OCI-LY1 (cell line): ENCODE measurements at regions not wholly inside any gene's neighbourhood (a gene's known extent, or its start where the extent isn't known, plus 50 kb on each side); places are given as distances from the start of the nearest gene placed in this dataset.
A peak's percentile ranks its signal among the peaks of the same experiment; 100 is the strongest.

Experiments used
- EZH2 ChIP-seq: fragments of 200-600 bp; sonication (generic), shearing (Covaris generic); IDR thresholded peaks from 2 replicates; pipeline ENCODE4 v1.8.0; 2017; ENCODE audit warnings: borderline replicate concordance, mixed run types, mild to moderate bottlenecking, antibody characterized with exemption, low read length, moderate library complexity, mixed read lengths
- TF ChIP-seq, protein P1 (sequence below): fragments of 200-600 bp; sonication (generic), shearing (Covaris generic); IDR thresholded peaks from 2 replicates; pipeline ENCODE4 v1.5.1; 2017; ENCODE audit warnings: mild to moderate bottlenecking, antibody characterized with exemption, low read length, moderate library complexity, mixed read lengths

DNA sequence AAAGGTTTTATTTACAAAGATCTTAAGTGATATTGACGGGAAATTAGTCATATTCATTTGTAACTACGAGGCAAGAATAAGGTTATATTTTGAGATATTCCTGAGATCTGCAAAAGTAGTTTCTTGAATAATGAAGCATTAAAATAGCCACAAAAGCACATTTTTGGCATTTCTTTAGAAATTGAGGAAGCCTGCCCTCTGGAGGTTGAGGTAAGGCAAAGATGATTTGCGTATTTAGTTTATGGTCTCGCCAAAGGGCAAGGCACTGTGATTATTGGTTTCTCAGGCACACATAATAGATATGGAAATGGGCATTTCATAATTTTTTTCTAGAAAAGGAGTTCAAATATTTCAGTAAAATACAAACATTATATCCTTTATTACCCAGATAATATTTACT lies 143.7 kb upstream of the RPRM start:
- TF ChIP-seq, protein P1, sequence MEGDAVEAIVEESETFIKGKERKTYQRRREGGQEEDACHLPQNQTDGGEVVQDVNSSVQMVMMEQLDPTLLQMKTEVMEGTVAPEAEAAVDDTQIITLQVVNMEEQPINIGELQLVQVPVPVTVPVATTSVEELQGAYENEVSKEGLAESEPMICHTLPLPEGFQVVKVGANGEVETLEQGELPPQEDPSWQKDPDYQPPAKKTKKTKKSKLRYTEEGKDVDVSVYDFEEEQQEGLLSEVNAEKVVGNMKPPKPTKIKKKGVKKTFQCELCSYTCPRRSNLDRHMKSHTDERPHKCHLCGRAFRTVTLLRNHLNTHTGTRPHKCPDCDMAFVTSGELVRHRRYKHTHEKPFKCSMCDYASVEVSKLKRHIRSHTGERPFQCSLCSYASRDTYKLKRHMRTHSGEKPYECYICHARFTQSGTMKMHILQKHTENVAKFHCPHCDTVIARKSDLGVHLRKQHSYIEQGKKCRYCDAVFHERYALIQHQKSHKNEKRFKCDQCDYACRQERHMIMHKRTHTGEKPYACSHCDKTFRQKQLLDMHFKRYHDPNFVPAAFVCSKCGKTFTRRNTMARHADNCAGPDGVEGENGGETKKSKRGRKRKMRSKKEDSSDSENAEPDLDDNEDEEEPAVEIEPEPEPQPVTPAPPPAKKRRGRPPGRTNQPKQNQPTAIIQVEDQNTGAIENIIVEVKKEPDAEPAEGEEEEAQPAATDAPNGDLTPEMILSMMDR, result peak; percentile 32; the same call in 1 of the 2 replicates
- TF ChIP-seq EZH2, result no peak
